Psoas muscle (tissue), 7 donors: ENCODE measurements at regions not wholly inside any gene's neighbourhood (a gene's known extent, or its start where the extent isn't known, plus 50 kb on each side); places are given as distances from the start of the nearest gene placed in this dataset.

ENCODE experiments used
- ATAC-seq, 4 donors: fragments of 200-7000 bp; cut with Tn5 transposase; one replicate each; pipeline ENCODE4 v1.9.1; 2020; ENCODE audit warnings: moderate library complexity in 3 of 4, mild to moderate bottlenecking in 2 of 4
- DNase-seq, 2 donors: peaks; one replicate each; pipeline ENCODE4 v3.0.0-alpha.2; 2020
- H3K27ac ChIP-seq: fragments of 200-600 bp; one replicate; pipeline ENCODE4 v1.8.0; 2022
- H3K27me3 ChIP-seq, 3 donors: fragments of 200-600 bp in 1 of 3; one replicate each; pipeline versions ENCODE4 v1.6.1 to v1.8.0; 2013 to 2022; ENCODE audit warnings: low read length in 2 of 3, mild to moderate bottlenecking in 2 of 3, moderate library complexity in 1 of 3; ENCODE audit not compliant: insufficient read depth in 3 of 3
- H3K36me3 ChIP-seq, 2 donors: fragments of 200-600 bp in 1 of 2; one replicate each; pipeline versions ENCODE4 v1.6.1 to v1.8.0; 2013 to 2022; ENCODE audit warnings: low read depth in 1 of 2, mild to moderate bottlenecking in 1 of 2, moderate library complexity in 1 of 2; ENCODE audit not compliant: insufficient read depth in 1 of 2
- H3K4me1 ChIP-seq: fragments of 200-600 bp; one replicate; pipeline ENCODE4 v1.8.0; 2022
- H3K4me3 ChIP-seq: fragments of 200-600 bp; one replicate; pipeline ENCODE4 v1.8.0; 2022; ENCODE audit warnings: mild to moderate bottlenecking
- H3K9me3 ChIP-seq: fragments of 200-600 bp; one replicate; pipeline ENCODE4 v1.8.0; 2022
- CTCF ChIP-seq: fragments of 200-600 bp; IDR thresholded peaks from one replicate; pipeline ENCODE4 v1.8.0; 2022; ENCODE audit warnings: antibody characterized with exemption
- WGBS, 3 donors: extraction: QIAGEN DNeasy Blood & Tissue Kit; methylation state at CpG; one replicate each; pipeline versions ENCODE4 v1.1.6 to v1.1.7; 2013; 5-methylcytosine and 5-hydroxymethylcytosine counted together
- intact Hi-C, 2 donors: fragments of 100-400 bp; cut with DNase I; formaldehyde crosslinking; loops; one replicate each; pipeline versions ENCODE4 v1.11.0 to v1.14.2; 2022
- donor health status: healthy with polysubstance abuse.
- donor health status: DM: no; HTN: no; CAD: no; lungs with moderate emphysema.
- donor health status: Bipolar disorder and iron deficiency.
- donor health status: healthy.
- donor health status: DM: yes; HTN: yes; CAD: no.
- donor health status: DM: no; HTN: no; CAD: no.
- donor health status: DM: yes; HTN: yes; CAD: no.

- Histone ChIP-seq H3K9me3 (no peaks in the 10 kb centered on the region), H3K36me3 (no peaks in the 10 kb centered on the region), H3K4me1 (no peaks in the 10 kb centered on the region), H3K27ac (no peak overlapping the region), H3K27me3 (peaks cover 0 to 4% (median 0%) of the 10 kb centered on the region in 3 donors), H3K4me3 (no peak overlapping the region)
- DNase-seq (no peak), ATAC-seq (no peak)
- no peak for TF ChIP-seq CTCF
- intact Hi-C loops: no loop called here
- 91 to 92% (median 91%) methylated on average over 7 of the region's 7 CpGs for WGBS, 3 donors
Measured at GRCh38 chr12:65660836-65661235, 163.4 kb upstream of the HMGA2 start.

GRCh38 chr12:65662590-65662989 lies 161.7 kb upstream of the HMGA2 start:
- no peak for TF ChIP-seq CTCF
- Histone ChIP-seq H3K4me3 (no peak overlapping the region), H3K27me3 (peaks cover 0 to 4% (median 0%) of the 10 kb centered on the region in 3 donors), H3K36me3 (no peaks in the 10 kb centered on the region), H3K27ac (no peak overlapping the region), H3K9me3 (no peaks in the 10 kb centered on the region), H3K4me1 (no peaks in the 10 kb centered on the region)
- DNase-seq: no peak
- intact Hi-C loops: no loop called here
- ATAC-seq: no peak
- 94 to 96% (median 95%) methylated on average over 2 of the region's 2 CpGs for WGBS, 3 donors

- Histone ChIP-seq H3K36me3 (no peaks in the 10 kb centered on the region), H3K27me3 (peaks cover 0 to 4% (median 0%) of the 10 kb centered on the region in 3 donors), H3K27ac (no peak overlapping the region), H3K9me3 (no peaks in the 10 kb centered on the region), H3K4me3 (no peak overlapping the region), H3K4me1 (no peaks in the 10 kb centered on the region)
- ATAC-seq (no peak), DNase-seq (no peak)
- TF ChIP-seq CTCF: no peak
- intact Hi-C loops: no loop called here
- WGBS, 3 donors: 62 to 70% (median 63%) methylated on average over 5 of the region's 5 CpGs
Measured at GRCh38 chr12:65663097-65663496, 161.2 kb upstream of the HMGA2 start.

GRCh38 chr12:65663648-65664047 lies 160.6 kb upstream of the HMGA2 start:
- Histone ChIP-seq H3K27me3 (peaks cover 0 to 4% (median 0%) of the 10 kb centered on the region in 3 donors), H3K4me3 (no peak overlapping the region), H3K4me1 (no peaks in the 10 kb centered on the region), H3K9me3 (no peaks in the 10 kb centered on the region), H3K27ac (no peak overlapping the region), H3K36me3 (no peaks in the 10 kb centered on the region)
- intact Hi-C loops: no loop called here
- WGBS, 3 donors: 91 to 94% (median 92%) methylated on average over 5 of the region's 5 CpGs
- ATAC-seq (no peak), DNase-seq (no peak)
- no peak for TF ChIP-seq CTCF

- ATAC-seq: no peak
- no peak overlapping the region for H3K4me3 ChIP-seq
- H3K36me3 ChIP-seq: no peaks in the 10 kb centered on the region
- no peaks in the 10 kb centered on the region for H3K9me3 ChIP-seq
- no peaks in the 10 kb centered on the region for H3K4me1 ChIP-seq
- DNase-seq: no peak
- intact Hi-C loops: no loop called here
- 78 to 91% (median 89%) methylated on average over 3 of the region's 3 CpGs for WGBS, 3 donors
- no peak for TF ChIP-seq CTCF
- peaks cover 0 to 4% (median 0%) of the 10 kb centered on the region in 3 donors for H3K27me3 ChIP-seq
- H3K27ac ChIP-seq: no peak overlapping the region
Measured at GRCh38 chr12:65664715-65665250, 159.5 kb upstream of the HMGA2 start.
